ENCODE measurements at regions not wholly inside any gene's neighbourhood (a gene's known extent, or its start where the extent isn't known, plus 50 kb on each side); places are given as distances from the start of the nearest gene placed in this dataset.

DNA sequence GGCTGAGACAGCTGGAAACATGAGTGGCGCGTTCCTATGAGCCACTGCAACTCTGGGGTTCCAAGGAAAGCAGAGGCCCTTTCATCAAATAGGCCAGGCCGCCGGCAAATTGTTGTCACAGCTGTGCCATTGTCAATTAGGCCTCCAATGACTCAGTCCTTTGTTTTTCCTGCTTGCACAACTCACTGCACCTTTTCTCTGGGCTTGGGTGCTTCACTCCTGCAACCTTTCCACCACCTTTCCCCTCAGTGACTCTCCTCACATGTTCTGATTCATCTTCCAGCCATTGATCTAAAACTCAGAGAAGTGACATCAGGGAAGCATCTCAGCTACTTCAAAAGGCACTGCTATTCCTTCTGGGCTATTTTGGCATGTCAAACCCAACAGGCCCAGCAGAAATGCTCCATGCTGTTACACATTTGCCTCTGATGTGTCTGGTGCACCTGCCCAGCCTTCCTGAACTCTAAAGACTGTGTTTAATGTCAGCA lies 653.7 kb downstream of the NR2F1-AS1 start:
- TF ChIP-seq CTCF (IDR thresholded peaks at IDR 0.05; ENCODE audit: control insufficient read depth, insufficient read depth, low read depth, low read length, missing control alignments) = no peak
- DNase-seq (ENCODE audit: low read depth) = no peak
- H3K4me3 ChIP-seq (ENCODE audit: control insufficient read depth, low read depth, low read length) = no peak overlapping the region

DNA sequence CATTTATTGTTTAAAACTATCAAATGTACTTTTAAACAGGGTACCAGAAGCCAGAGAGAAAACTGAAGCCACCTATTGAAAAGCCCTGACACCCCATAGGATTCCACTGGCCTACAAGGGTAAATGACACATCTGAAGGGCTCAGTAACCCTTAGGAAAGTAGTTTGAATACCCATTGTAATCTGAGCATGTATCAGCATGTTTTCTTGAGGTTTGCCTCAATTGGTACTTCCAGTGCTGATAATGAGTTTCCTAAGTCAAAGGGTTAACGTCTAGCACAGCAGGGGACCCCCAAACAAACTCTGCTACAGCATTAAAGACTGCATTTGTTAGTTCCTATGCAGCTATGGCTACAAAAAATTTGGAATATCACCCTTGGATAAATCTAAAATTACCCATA lies 657.1 kb downstream of the NR2F1-AS1 start:
- no peak overlapping the region for H3K4me3 ChIP-seq (ENCODE audit: control insufficient read depth, low read depth, low read length)
- no peak for TF ChIP-seq CTCF (IDR thresholded peaks at IDR 0.05; ENCODE audit: control insufficient read depth, insufficient read depth, low read depth, low read length, missing control alignments)
- DNase-seq (ENCODE audit: low read depth) = no peak

- no peak for TF ChIP-seq CTCF (IDR thresholded peaks at IDR 0.05; ENCODE audit: control insufficient read depth, insufficient read depth, low read depth, low read length, missing control alignments)
- DNase-seq (ENCODE audit: low read depth) = no peak
These were observed 658.6 kb downstream of the NR2F1-AS1 start for GRCh38 chr5:92922231-92922967.

DNA sequence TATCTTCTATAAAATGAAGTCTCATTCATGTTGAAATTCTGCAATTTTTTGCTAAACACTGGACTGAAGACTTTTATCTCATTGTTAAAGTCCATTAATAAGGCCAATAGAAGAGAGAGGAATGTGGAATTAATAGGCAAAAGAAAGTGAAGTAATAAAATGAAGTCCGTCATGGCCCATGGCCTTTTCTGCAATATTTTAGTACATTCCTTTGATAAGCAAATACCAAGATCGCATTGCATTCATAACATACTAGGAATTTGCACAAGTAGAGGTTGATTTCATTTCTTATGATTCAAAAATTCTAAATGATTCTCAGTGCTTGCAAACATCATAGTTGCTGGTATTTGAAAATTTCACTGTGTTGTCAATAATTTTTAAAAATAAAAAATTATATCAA lies 664.0 kb downstream of the NR2F1-AS1 start:
- DNase-seq (ENCODE audit: low read depth) = no peak
- no peak for TF ChIP-seq CTCF (IDR thresholded peaks at IDR 0.05; ENCODE audit: control insufficient read depth, insufficient read depth, low read depth, low read length, missing control alignments)
- H3K4me3 ChIP-seq (ENCODE audit: control insufficient read depth, low read depth, low read length) = no peak overlapping the region

More at GRCh38 chr5:92922231-92922967, 658.6 kb downstream of the NR2F1-AS1 start:
- no peak overlapping the region for H3K4me3 ChIP-seq (ENCODE audit: control insufficient read depth, low read depth, low read length)

GRCh38 chr5:92916036-92916435 lies 665.0 kb downstream of the NR2F1-AS1 start:
- TF ChIP-seq CTCF (IDR thresholded peaks at IDR 0.05; ENCODE audit: control insufficient read depth, insufficient read depth, low read depth, low read length, missing control alignments) = peak; percentile 22
- no peak for DNase-seq (ENCODE audit: low read depth)
- H3K4me3 ChIP-seq (ENCODE audit: control insufficient read depth, low read depth, low read length) = no peak overlapping the region

DNA sequence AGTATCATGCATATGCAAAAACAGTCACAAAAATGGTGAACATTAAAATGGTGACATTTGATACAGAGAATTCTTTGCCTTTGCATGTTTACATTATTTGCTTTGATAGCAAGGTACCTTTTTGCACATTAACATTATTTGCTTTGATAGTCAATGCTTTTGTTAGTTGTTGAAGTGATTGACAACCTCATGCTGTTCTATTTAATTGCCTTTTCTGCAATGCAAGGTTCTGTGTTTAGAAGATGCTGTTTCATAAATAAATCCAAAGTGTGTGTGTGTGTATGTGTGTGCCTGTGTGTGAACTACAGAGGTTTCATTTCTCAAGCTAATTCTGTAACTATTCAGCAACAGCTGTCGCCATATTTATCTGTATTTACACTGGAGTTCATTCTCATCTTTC lies 668.7 kb downstream of the NR2F1-AS1 start:
- no peak for DNase-seq (ENCODE audit: low read depth)
- TF ChIP-seq CTCF (IDR thresholded peaks at IDR 0.05; ENCODE audit: control insufficient read depth, insufficient read depth, low read depth, low read length, missing control alignments) = no peak
- H3K4me3 ChIP-seq (ENCODE audit: control insufficient read depth, low read depth, low read length) = no peak overlapping the region

Data from AG09309 (cell line).